Fibroblast of skin of right quadriceps (primary cell): ENCODE measurements at regions not wholly inside any gene's neighbourhood (a gene's known extent, or its start where the extent isn't known, plus 50 kb on each side); places are given as distances from the start of the nearest gene placed in this dataset.

Experiments used
- DNase-seq: peaks from one replicate; pipeline ENCODE4 v3.0.0-alpha.2; 2013

- no peak for DNase-seq
These were observed 124.8 kb downstream of the TTC32 start for GRCh38 chr2:19776941-19777514.

- peak; percentile 15 for DNase-seq
These were observed 125.9 kb downstream of the TTC32 start for GRCh38 chr2:19775838-19776237.

GRCh38 chr2:19775315-19775714, 126.5 kb downstream of the TTC32 start:
- no peak for DNase-seq

GRCh38 chr2:19774805-19775176, 127.0 kb downstream of the TTC32 start:
- peak; percentile 57 for DNase-seq

GRCh38 chr2:19772981-19773380, 128.8 kb downstream of the TTC32 start:
- peak; percentile 25 for DNase-seq

- no peak for DNase-seq
These were observed 132.3 kb downstream of the TTC32 start for GRCh38 chr2:19769513-19769912.

- DNase-seq, result peak; percentile 68
These were observed 133.9 kb downstream of the TTC32 start for GRCh38 chr2:19767899-19768298.

GRCh38 chr2:19764998-19765397, 136.8 kb downstream of the TTC32 start:
- DNase-seq, result no peak

GRCh38 chr2:19763731-19764130, 138.1 kb downstream of the TTC32 start:
- DNase-seq, result no peak

- no peak for DNase-seq
These were observed 138.7 kb downstream of the TTC32 start for GRCh38 chr2:19762959-19763605.

- DNase-seq, result peak; percentile 26
These were observed 139.6 kb downstream of the TTC32 start for GRCh38 chr2:19762142-19762541.

GRCh38 chr2:19759880-19760279, 141.9 kb downstream of the TTC32 start:
- DNase-seq, result no peak

GRCh38 chr2:19758658-19759057, 143.1 kb downstream of the TTC32 start:
- no peak for DNase-seq

GRCh38 chr2:19757586-19757985, 144.2 kb downstream of the TTC32 start:
- DNase-seq, result no peak

- peak; percentile 52 for DNase-seq
These were observed 146.9 kb downstream of the TTC32 start for GRCh38 chr2:19754907-19755306.

GRCh38 chr2:19753818-19754217, 148.0 kb downstream of the TTC32 start:
- no peak for DNase-seq

GRCh38 chr2:19753314-19753713, 148.5 kb downstream of the TTC32 start:
- DNase-seq, result no peak

GRCh38 chr2:19752500-19752899, 149.3 kb downstream of the TTC32 start:
- no peak for DNase-seq

- no peak for DNase-seq
These were observed 150.2 kb downstream of the TTC32 start for GRCh38 chr2:19751631-19752030.

GRCh38 chr2:19750136-19750535, 151.6 kb downstream of the TTC32 start:
- DNase-seq, result no peak

GRCh38 chr2:19749507-19749836, 152.3 kb downstream of the TTC32 start:
- no peak for DNase-seq

GRCh38 chr2:19748711-19749506, 152.9 kb downstream of the TTC32 start:
- DNase-seq, result no peak

- no peak for DNase-seq
These were observed 153.8 kb downstream of the TTC32 start for GRCh38 chr2:19748073-19748375.

- DNase-seq, result no peak
These were observed 154.3 kb downstream of the TTC32 start for GRCh38 chr2:19747310-19748072.
